ENCODE measurements at regions not wholly inside any gene's neighbourhood (a gene's known extent, or its start where the extent isn't known, plus 50 kb on each side); places are given as distances from the start of the nearest gene placed in this dataset.

- POLR2A ChIA-PET: no interaction called here
- intact Hi-C loops (cut with micrococcal nuclease; ENCODE audit: unreplicated experiment): no loop called here
- CTCF ChIA-PET: no interaction called here
Measured at GRCh38 chr2:12847694-12848575, 131.2 kb downstream of the TRIB2 start.

More at GRCh38 chr2:12847694-12848575, 131.2 kb downstream of the TRIB2 start:
- H3K4me2 ChIP-seq (ENCODE audit: control insufficient read depth, insufficient read depth): no peak overlapping the region
- TF ChIP-seq KAT2A (conservative IDR thresholded peaks at IDR 0.05; ENCODE audit: control insufficient read depth, low read depth, low read length) (no peak), MYB (IDR thresholded peaks at IDR 0.05; ENCODE audit: borderline replicate concordance, low read depth, low read length) (no peak), RAD51 (IDR thresholded peaks at IDR 0.05) (no peak), IRF5 (IDR thresholded peaks at IDR 0.05; ENCODE audit: borderline replicate concordance) (no peak), ESRRA (IDR thresholded peaks at IDR 0.05; ENCODE audit: low read length) (no peak), PAX8 (IDR thresholded peaks at IDR 0.05) (no peak), SREBF2 (IDR thresholded peaks at IDR 0.05; ENCODE audit: low read length) (no peak), EED (IDR thresholded peaks at IDR 0.05; ENCODE audit: low read depth) (no peak), ZNF622 (IDR thresholded peaks at IDR 0.05) (no peak), CBX5 (IDR thresholded peaks at IDR 0.05; ENCODE audit: low read depth) (no peak), FOXK2 (IDR thresholded peaks at IDR 0.05) (no peak), BCL3 (IDR thresholded peaks at IDR 0.05; ENCODE audit: borderline replicate concordance, insufficient read depth, low read depth, low read length, poor library complexity, severe bottlenecking) (no peak), ELK1 (IDR thresholded peaks at IDR 0.05; ENCODE audit: low read depth, low read length) (no peak), PAX5 (IDR thresholded peaks at IDR 0.05; ENCODE audit: borderline replicate concordance, low read depth, low read length) (no peak)
- TF ChIP-seq, protein P1, sequence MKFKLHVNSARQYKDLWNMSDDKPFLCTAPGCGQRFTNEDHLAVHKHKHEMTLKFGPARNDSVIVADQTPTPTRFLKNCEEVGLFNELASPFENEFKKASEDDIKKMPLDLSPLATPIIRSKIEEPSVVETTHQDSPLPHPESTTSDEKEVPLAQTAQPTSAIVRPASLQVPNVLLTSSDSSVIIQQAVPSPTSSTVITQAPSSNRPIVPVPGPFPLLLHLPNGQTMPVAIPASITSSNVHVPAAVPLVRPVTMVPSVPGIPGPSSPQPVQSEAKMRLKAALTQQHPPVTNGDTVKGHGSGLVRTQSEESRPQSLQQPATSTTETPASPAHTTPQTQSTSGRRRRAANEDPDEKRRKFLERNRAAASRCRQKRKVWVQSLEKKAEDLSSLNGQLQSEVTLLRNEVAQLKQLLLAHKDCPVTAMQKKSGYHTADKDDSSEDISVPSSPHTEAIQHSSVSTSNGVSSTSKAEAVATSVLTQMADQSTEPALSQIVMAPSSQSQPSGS (IDR thresholded peaks at IDR 0.05; ENCODE audit: low read length): no peak
- DNase-seq (ENCODE audit: low read depth, low spot score): no peak
- H3K9me3 ChIP-seq (replicated peaks; ENCODE audit: control insufficient read depth, insufficient read depth, low read length): no peaks in the 10 kb centered on the region; the same call in 2 of the 3 replicates
- no peaks in the 10 kb centered on the region for H3K79me2 ChIP-seq (ENCODE audit: control insufficient read depth, insufficient read depth, low read length)
- H3K27me3 ChIP-seq (replicated peaks in 1 of 2; ENCODE audit: control insufficient read depth in 2 of 2, insufficient read depth in 2 of 2, low read length in 1 of 2): no peaks in the 10 kb centered on the region
- no peaks in the 10 kb centered on the region for H3K36me3 ChIP-seq (ENCODE audit: control insufficient read depth in 2 of 2, insufficient read depth in 2 of 2, low read length in 1 of 2)
- H3K4me3 ChIP-seq: no peak overlapping the region
- ATAC-seq: no peak
- RAD21 ChIA-PET (ENCODE audit: unreplicated experiment): no interaction called here
- no peaks in the 10 kb centered on the region for H3K4me1 ChIP-seq (ENCODE audit: control insufficient read depth, insufficient read depth, low read length)
- no peak for FAIRE-seq
- no TSS peak for BruUV-seq (replicated peaks)
- H3K9ac ChIP-seq (ENCODE audit: control insufficient read depth, insufficient read depth, low read length): no peak overlapping the region
- no peak overlapping the region for H3K27ac ChIP-seq (ENCODE audit: control insufficient read depth, insufficient read depth)
- in situ Hi-C loops (cut with MboI): no loop called here
- H4K20me1 ChIP-seq (ENCODE audit: control insufficient read depth, insufficient read depth): no peaks in the 10 kb centered on the region
- 29% methylated on average over 7 of the region's 7 CpGs for WGBS (ENCODE audit: insufficient coverage, insufficient replicate concordance, low lambda C conversion rate, missing lambda C conversion rate)
- SMC1A ChIA-PET (ENCODE audit: uncharacterized antibody, unreplicated experiment): interaction anchor here (1.0 kb wide), 2 partner anchors 14 to 21 kb away, joined by 3 read pairs; no protein-coding TSS in a partner anchor
- no peak overlapping the region for H2AFZ ChIP-seq (ENCODE audit: control insufficient read depth, low read depth, low read length)
